HG03457 (cell line): ENCODE measurements at regions not wholly inside any gene's neighbourhood (a gene's known extent, or its start where the extent isn't known, plus 50 kb on each side); places are given as distances from the start of the nearest gene placed in this dataset.
"Not testable (repeated sequence)": the region's sequence is repeated elsewhere in the genome, so short reads cannot be mapped to it uniquely, and the experiment has no call there.

Experiments used
- ATAC-seq: cut with Tn5 transposase; IDR thresholded peaks from one replicate; pipeline ENCODE4 v1.9.1; 2021; ENCODE audit warnings: moderate number of reproducible peaks; ENCODE audit not compliant: unreplicated experiment

DNA sequence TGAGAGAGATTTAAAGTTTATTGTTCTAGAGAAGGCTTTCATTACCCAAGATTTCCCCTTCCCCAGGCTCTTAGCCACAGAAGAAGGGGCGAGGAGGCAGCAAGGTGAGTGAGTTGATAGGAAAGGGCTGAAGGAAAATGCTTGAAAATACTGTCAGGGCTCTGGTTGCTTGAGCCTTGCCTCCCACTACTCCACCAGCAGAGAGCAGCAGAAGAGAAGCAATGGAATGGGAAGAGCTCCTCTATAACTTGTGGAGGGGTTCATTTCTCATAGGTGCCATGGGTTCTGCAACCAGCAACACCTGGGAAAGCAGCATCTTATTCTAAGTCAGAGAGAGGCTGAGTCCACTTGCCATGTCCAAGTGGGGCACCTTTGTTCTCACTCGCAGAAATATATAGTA, 184.0 kb upstream of the CNTN6 start:
- ATAC-seq, result no peak

DNA sequence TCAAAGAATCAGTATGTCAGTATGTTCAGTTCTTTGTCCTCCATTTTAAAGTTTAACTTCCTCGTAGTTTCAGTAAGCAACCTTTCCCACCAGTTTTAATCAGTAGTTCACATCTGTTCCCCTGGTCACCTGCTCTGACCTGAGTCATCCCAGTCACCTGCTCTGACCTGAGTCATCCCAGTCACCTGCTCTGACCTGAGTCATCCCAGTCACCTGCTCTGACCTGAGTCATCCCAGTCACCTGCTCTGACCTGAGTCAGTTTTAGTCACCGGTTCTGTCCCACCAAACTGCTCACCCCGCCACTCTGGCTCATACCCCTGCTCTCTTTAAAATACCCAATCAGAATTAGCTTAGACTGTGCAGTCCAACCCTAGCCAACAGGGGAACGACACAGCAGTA, 180.1 kb upstream of the CNTN6 start:
- not testable (repeated sequence) for ATAC-seq

DNA sequence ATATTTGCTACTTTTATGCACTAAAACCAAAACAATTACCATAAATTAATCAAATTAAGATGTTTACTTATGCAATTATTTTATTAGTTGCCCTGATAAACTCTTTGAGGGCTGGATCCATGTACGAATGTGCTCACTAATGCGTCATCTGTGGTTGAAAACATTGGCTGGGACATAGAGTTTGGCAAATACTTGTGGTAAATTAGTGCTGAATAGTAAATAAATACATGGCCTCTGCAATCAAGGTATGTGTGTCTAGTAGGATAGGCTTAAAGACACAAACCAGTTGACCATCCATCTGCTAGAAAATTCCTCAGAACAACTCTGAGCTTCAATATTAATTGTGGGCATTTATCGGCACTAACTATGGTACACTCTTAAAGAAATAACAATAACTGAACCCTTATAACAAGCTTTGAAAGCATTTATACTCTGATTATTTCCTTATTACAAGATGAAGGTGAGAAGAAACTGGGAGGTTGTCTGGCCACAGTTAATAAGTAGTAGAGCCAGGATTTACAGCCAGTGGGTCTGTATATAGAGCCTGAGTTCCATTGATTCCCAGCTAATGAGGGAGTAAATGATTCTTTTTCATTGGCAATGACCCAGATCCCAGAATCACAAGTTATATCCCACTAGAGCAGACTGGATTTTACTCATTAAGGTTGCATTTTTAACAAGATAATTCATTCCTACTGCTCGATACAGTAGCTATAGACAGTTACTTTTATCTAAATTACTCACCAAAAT, 169.5 kb upstream of the CNTN6 start:
- ATAC-seq, result no peak

DNA sequence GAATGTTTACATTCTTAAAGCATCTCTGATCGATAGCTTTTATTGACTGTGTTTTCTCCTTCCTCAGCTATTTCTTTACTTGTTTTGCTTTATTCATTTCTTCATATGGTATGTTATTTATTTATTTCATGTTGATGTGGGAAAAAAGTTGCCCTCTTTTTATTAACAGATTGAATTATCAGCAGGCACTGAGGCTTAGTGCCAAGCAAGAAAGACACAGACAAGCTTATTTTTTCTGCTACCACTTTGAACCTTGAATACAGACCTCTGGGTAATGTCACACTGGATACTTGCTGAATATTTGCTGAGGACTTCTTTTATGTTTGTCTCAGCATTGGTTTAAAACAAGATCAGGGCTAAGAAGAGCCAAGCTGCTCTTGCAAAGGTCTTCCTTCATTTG, 162.0 kb upstream of the CNTN6 start:
- ATAC-seq, result no peak

DNA sequence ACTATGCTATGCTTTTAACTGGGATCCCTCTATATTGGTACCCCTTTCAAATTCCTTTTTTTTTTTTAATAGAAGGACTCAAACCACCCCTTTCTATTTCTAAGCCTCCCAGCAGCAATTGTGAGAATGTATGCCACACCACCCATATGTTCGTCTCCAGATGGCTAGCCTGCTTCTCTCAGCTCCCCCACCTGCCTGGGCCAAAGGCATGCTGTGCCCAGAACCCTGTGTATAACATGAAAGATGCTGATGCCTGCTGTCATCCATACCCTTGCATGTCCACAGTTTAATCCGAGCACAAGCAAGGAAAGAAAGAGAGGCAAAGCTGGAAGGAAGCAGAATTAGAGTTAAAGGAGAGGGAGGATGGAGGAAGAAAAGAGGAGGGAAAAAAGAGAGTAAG, 159.5 kb upstream of the CNTN6 start:
- no peak for ATAC-seq

DNA sequence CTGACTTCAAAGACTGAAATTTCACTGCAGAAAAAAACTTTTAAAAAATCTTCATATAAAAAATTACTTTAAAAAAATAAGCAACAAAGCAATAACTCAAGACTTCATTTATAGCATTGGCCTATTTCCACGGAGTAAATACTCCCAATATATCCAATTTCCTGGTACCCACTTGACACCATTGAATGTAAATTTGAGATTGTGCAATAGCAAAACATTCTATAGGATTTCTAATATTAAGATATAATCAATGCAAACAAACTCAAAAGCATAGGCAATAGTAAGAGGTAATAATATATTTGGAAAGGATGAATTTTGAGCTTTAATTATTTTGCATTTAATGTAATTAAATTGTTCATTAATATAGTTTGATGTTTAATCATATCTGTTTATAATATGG, 148.0 kb upstream of the CNTN6 start:
- no peak for ATAC-seq

DNA sequence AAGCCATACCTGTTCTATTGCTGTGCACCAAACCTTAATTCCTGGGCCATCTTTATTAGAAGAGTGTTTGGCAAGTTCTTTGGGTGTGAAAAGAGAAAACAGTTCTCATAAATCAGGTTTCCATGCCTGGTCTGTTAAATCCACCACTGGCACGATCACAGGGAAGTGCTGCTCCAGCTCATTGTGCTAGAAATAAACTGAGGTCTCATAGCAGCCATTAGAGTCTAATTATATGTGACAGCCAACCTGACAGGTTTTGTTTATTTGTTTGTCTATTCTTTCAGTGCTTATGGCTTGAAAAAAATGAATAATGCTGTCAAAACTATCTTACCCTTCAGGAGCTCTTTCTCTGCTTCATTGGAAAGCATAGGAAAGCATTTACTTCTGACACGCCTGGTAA, 147.1 kb upstream of the CNTN6 start:
- ATAC-seq, result no peak

DNA sequence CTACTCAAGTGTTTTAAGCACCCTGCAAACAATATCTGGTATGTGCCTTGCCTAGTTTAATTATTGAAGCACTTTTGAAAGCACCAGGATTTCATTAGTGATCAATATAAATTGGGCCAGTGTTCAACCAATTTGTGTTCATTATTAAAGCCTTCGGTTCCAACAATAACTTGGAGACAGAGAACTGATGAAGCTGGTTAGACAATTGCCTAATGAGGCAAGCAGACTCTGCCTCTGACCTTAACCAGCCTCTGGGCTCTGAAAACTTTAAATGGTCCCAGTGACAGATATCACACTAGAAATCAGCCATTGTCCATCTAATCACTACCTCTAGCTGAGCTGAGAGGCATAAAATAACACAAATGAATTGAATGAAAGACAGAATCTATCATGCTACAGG, 139.9 kb upstream of the CNTN6 start:
- no peak for ATAC-seq

DNA sequence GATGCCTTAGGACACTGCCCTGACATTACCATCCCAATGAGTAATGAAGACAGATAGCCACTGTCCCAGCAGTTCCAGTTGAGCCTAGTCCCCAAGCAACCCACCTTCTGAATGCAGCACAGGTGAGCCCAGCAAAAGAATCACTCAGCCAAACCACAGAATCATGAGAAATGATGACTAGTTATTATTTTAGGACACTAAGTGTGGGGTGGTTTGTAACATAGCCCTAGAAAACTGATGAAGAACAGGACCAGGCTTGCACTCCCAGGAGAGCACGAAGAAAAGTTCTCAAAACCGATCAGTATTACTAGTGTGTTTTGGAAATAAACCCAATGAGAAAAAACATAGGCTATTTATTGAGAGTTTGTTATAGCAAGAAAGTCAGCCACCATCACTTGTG, 129.6 kb upstream of the CNTN6 start:
- no peak for ATAC-seq

DNA sequence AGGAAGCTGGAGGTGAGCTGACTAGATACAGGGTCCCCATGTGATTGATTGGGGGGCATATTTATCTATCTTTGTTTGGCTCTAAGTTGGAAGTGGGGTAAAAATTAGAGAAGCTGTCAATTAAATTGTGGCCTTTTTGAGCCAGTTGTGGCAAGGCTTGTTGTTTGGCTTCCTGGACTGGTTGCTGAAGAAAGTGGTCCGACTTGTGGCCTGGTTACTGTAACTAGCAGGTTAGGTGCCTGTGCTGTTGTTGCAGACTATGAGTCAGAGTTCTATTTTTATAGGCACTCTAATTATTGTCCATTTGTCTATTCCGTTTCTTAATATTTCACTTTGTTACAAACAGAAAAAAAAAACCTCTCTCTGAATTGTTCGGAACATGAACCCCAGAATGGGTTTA, 129.1 kb upstream of the CNTN6 start:
- no peak for ATAC-seq

DNA sequence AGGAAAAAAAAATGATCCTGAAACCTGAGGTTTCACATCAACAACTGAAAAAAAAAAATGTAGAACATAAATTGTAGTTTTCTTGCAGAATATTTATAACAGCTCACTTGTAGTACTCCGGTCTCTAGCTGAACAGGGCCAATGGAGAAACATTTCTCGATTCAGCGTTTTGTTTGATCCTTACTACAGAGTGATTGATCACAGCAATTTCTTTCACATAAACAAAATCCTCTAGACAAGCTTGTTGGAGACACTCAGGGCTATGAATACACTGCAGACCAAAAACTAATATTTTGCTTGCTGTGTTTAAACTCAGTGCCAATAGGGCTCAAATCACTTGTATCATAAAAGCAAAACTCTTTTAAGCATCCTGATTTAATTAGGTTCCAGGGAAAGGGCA, 127.0 kb upstream of the CNTN6 start:
- ATAC-seq, result no peak

DNA sequence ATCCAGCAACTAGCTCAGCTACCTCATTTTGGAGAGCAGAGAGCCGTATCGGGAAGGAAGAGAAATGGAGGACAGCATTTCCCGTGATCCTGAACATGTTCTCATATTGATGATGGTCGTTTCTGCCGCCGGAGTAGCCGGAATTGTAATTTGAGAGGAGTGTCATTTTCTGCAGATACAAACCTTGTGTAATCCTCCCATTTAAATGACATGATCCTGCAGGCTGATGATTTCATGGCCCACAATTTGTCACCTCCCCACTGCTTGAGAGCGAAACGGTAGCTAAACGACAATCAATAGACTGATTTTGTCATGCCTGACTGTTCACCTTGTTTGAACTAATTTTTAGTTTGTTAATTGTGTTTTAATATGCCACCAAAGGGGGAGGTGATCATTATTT, 126.5 kb upstream of the CNTN6 start:
- no peak for ATAC-seq

DNA sequence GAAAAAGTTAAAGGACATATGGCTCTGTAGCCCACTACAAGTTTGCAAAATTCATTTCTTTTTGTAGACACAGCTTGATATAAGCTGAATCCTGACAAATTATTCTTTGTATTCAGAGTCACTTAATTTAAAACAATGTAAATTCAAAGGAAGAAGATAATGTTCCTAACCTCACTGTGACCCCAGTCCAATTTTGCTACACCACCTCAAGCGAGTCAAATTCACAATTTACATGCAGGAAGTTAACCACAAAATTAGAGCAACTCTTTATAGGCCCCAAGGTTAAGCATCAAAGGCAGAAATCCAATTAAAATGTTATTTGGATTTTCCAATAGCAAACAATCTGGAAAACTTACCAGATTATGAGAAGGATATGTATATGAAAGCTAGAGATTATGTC, 119.5 kb upstream of the CNTN6 start:
- no peak for ATAC-seq

DNA sequence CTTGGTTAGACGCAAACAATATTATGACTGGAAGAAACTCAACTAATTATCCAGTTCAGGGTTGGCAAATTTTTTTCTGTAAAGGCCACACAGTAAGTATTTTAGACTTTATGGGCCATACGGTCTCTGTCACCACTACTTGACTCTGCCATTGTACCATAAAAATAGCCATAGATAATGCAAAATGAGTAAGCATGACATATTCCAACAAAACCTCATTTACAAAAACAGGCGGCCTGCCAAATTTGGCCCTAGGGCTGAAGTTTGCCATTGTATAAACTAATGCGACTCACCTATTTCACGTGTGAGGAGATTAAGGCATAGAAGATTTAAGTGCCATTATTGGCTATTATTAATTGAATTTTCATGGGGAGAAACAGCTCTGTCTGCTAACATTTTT, 116.8 kb upstream of the CNTN6 start:
- ATAC-seq, result no peak

DNA sequence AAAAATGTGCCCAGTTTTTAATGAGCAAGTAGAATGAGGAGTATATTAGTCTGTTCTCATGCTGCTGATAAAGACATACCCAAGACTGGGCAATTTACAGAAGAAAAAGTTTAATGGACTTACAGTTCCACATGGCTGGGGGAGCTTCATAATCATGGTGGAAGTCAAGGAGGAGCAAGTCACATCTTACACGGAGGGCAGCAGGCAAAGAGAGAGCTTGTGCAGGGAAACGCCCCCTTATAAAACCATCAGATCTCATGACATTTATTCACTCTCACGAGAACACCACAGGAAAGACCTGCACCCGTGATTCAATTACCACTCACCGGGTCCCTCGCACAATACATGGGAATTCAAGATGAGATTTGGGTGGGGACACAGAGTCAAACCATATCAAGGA, 111.7 kb upstream of the CNTN6 start:
- ATAC-seq, result no peak

DNA sequence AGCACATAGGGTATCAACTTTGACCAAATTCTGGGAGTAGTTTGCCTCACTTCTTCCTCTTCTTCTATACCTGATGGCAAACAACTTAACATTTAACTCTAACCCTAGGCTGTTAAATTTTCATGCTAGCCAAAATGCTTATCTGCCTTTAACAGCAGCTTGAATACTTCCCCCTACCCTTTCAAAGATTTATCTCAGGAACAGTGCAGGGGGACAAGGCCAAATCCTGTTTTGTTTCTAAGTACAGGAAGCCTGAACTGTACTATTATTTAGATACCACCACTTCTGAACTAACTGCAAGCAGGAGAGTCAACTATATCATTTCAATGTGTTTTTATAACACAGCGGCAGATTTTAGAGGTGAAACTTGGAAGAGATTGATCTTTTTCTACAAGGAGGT, 104.0 kb upstream of the CNTN6 start:
- no peak for ATAC-seq

DNA sequence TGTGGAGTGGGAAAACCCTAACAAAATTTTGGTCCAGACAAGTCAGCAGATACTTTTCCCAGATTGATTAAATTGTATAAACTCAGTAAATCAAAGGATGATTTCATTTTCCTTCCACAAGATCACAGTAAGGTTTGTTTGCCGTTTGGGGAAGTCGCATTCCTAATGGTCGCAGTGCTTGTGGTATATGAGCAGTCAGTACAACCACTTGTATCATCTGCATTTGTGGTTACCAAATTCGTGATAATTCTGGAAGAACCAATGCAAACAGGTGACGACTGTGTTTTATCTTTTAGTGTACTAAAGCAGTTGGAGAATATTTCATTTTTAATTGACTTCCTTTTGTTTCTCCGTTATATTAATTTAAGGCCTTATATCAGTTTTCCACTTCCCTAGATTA, 100.0 kb upstream of the CNTN6 start:
- ATAC-seq, result no peak

DNA sequence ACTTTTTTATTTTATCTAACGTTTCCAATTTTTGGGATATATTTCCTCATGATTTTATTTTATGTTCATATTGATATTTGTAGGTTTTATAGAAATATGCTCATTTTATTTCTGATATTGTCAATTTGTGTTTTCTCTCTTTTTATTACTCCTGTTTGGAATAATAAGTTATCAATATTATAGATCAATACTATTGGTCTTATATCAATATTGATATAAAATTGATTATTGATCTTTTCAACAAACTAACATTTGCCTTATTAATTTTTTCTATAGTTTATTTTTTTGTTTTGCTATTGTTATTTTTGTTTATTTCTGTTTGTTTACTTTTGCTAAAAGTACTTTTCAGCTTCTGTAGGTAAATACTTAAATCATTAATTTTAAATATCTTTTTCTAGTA, 90.8 kb upstream of the CNTN6 start:
- no peak for ATAC-seq

DNA sequence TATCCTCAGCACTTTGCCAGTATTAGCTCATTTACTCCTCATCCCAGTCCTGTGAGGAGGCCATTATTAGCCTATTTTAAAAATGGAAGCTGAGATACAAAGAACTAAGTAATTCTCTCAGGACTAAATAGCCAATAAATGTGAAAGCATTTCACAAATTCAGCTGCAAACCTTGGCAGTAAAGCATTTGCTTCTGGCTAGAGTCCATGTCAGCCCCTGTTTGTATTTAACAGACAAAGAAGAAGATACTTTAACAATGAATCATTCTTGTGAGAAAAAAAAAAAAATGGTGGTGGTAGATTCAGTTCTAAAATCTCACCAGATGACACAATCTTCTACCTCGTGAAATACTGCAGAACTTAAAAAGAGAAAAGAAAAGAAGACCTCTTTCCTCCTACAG, 85.0 kb upstream of the CNTN6 start:
- no peak for ATAC-seq

DNA sequence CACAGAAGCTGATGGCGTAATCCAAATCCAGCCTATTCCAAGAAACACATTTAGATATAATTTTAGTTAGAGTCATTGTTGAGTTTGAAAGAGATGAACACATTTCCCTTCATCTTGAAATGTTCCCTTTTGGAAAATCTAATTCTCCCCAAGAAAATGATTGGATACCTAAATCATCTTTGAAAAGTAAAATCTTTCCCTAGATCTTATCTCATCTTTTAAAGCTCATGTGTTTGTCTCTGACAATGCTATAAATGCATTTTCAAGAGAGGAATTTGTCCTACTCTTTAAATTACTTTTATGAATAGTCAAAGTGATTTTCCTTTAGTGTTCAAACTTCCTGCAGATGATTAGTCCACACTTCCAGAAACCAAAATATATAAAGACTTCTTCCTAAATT, 82.6 kb upstream of the CNTN6 start:
- no peak for ATAC-seq

DNA sequence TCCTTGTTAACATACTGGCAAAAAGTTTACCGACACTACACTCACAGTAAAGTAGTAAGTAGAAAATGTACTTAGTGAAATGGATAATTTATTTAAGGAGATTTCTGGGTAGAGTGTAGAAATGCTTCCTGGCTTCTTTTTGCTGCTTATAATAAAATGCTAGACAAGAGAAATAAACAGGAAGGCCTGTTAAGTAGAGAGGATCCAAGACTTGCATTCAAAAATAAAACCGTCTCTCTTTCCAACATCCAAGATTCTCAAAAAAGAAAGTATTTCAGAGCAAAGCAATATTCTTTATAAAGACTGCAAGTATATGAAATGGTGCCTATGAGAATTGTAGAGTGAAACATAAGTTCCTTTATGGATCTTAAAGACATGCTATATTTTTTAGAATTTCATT, 77.0 kb upstream of the CNTN6 start:
- no peak for ATAC-seq

DNA sequence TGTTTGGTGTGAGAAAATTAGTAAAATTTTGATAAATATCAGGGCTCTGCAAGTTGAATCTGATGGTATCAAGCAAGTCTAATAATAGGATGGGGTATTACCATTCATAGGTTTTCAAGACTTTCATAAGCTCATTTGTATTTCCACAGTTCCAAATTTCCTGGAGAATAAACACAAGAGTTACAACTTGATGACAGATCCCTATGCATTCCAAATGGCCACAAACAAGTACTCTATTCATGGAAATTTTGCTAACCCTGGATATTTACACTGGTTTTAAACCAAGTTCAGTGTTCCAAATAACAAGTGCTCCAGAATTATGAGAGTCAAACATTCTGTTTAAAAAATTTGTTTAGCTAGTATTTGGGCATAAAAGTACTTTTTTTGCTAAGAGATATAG, 75.0 kb upstream of the CNTN6 start:
- ATAC-seq, result no peak

DNA sequence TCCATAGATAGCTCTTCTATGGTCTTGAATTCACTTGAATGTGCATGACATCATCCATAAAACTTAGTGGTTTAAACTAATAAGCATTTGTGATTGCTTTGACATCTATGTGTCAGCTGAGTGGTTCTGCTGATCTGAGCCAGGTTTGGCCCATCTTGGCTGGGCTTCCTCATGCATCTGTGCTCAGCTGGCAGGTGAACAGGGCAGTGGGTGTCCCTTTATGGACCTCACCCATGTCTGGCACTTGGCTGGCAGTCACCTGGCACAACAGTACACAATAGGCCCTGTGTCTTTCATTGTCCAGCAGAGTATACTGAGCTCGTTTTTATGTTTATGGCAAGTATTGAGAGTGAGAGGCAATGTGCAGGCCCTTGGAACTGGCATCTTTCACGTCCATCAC, 73.7 kb upstream of the CNTN6 start:
- ATAC-seq, result no peak

DNA sequence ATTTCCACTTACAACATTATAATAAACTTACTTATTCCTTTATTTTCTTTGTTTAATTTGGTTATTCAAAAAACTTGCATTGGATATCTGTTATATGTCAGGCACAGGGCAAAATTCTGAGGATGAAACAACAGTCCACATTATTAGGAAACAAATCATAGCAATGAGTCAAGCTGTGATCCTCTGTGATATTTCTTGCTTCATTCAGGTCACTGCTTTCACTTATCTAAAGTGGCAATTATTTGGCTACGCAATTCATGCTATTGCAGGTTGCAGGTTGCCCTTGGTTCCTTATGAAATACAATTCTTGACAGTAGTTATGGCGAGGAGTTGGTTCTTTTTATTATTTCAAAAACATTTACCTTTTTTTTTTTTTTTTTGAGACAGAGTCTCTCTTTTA, 66.4 kb upstream of the CNTN6 start:
- ATAC-seq, result no peak
